ENCODE measurements at regions not wholly inside any gene's neighbourhood (a gene's known extent, or its start where the extent isn't known, plus 50 kb on each side); places are given as distances from the start of the nearest gene placed in this dataset.
"Not testable (repeated sequence)": the region's sequence is repeated elsewhere in the genome, so short reads cannot be mapped to it uniquely, and the experiment has no call there.

DNA sequence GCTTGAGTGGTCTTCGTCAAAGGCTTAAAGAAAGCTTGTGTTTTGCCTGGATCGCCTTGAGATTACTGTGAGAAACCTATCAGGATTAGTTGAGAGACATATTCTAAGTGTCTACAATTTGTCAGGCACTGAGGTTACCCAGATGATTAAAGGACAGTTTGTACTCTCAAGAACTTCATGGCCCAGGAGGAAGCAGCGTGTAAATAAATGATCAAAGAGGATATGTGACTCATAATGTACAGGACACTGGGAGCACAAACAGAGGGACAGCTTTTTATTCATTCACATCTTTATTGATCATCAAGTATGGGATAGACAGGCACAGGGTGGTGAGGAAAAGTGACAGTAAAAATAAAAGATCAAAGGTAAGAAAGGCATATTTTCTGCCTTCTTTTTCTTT lies 152.6 kb upstream of the FSHR start:
- peak; percentile 19 for DNase-seq (ENCODE audit: low spot score)

DNA sequence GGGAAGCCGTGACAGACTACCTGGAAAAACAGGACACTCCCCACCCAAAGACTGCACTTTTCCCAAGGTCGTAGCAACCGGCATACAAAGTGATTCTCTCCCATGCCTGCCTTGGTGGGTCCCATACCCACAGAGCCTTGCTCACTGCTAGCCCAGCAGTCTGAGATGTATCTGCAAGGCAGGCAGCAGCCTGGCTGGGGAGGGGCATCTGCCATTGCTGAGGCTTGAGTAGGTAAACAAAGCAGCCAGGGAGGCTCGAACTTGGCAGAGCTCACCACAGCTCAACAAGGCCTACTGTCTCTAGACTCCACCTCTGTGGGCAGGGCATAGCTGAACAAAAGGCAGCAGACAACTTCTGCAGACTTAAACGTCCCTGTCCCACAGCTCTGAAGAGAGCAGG lies 144.4 kb upstream of the FSHR start:
- not testable (repeated sequence) for DNase-seq (ENCODE audit: low spot score)

DNA sequence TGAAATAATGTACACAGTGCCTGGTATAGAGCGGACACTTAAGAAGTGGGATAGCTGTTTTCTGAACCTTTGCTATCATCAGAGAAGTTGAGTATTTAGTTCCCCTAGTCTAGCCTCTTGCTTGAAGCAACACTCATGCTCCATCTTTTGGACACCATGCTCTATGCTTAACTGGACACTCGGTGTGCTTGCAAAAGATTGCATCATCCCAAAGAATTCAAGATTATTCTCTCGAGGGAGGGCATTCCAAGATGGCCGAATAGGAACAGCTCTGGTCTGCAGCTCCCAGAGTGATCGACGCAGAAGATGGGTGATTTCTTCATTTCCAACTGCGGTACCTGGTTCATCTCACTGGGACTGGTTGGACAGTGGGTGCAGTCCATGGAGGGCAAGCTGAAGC lies 143.9 kb upstream of the FSHR start:
- DNase-seq (ENCODE audit: low spot score): no peak

DNA sequence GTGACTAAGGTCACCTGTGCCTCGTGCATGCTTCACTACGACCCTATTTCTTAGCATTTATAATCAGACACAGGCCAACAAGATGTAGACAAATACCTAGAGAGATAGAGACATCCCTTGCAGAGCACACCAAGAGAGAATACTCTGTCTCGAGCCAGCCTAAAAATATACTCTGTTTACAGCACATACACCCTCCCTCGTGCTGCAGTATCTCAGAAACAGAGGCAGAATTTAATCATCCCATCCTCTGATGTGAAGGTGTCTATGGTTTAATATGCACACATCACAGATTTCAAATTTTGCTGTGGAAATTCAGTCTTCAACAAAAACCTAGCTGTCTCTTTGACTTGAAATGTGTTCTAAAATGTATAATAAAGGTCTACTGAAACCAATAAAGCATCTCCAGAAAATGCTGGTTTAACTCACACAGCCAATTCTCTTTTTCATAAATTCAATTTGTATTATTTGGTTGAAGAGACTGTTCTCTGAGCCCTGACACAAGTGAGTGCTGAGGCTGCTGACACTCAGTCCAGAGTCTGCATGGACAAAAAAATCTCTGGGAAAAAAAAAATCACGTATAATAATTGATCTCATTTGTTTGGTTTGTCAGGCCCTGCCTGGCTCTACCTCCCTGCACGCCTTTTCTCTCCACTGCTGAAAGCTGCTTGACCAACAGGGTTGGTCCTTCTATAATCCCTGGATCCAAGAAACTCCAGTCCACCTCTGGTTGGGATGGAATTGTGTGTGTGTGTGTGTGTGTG lies 142.0 kb upstream of the FSHR start:
- no peak for DNase-seq (ENCODE audit: low spot score)

DNA sequence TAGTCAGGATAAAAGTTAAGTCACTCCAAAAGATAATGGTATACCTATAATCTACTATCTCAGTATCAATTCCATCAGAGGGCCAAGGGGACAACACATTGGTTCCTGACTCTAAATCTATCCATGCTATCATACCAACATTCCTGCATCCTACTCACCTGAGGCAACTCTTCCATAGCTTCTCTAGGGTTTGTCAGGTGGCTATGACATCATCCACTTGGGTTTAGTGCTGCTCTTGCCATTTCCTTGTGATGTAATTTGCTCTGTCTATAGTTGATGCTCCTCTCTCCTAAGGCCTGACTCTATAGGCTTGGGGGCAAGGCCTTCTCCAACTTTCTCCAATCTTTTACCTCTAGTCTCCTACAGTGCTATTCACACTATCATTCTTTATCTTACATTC lies 139.9 kb upstream of the FSHR start:
- DNase-seq (ENCODE audit: low spot score): no peak

DNA sequence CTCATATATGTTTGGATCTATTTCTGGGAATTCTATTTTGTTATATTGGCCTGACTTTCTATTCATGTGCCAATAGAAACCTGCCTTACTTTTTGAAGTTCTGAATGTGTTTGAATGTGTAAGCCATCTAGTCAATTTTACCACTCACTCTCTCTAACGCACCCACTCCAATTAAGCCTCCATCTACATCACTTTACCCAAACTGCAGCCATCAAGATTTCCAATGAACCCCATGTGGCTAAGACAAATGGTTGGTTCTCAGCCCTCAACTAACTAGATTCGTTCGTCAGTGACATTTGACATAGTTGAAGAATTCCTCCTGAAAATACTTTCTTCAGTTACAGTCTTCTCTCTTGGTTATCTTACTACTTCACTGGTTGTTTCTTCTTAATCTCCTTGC lies 137.3 kb upstream of the FSHR start:
- DNase-seq (ENCODE audit: low spot score): no peak

DNA sequence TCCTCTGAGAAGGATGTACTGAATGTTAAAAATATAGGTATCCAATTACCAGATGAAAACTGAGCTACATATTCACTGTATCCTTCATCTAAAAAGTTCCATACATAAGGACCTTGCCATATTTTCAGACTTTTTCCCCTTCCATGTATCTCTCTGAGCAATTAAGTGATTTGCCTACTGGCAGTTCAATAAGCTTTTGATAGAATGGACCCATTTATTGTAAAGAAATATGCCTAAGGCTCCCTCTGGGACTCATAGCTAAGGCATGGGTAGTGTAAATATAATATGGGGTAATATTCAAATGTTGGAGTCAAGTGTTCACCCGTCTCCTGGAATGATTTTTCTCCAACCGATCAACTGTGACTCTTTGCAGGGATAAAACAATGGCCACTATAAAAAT lies 135.4 kb upstream of the FSHR start:
- no peak for DNase-seq (ENCODE audit: low spot score)

GRCh38 chr2:49288902-49289700 lies 134.8 kb upstream of the FSHR start:
- no peak for DNase-seq (ENCODE audit: low spot score)

- no peak for DNase-seq (ENCODE audit: low spot score)
Measured at GRCh38 chr2:49288113-49288705, 133.9 kb upstream of the FSHR start.

- no peak for DNase-seq (ENCODE audit: low spot score)
Measured at GRCh38 chr2:49286726-49287125, 132.4 kb upstream of the FSHR start.

- DNase-seq (ENCODE audit: low spot score): no peak
Measured at GRCh38 chr2:49286045-49286444, 131.7 kb upstream of the FSHR start.

GRCh38 chr2:49278561-49278960 lies 124.2 kb upstream of the FSHR start:
- no peak for DNase-seq (ENCODE audit: low spot score)

GRCh38 chr2:49278141-49278540 lies 123.8 kb upstream of the FSHR start:
- no peak for DNase-seq (ENCODE audit: low spot score)

- no peak for DNase-seq (ENCODE audit: low spot score)
Measured at GRCh38 chr2:49271060-49271606, 116.8 kb upstream of the FSHR start.

DNA sequence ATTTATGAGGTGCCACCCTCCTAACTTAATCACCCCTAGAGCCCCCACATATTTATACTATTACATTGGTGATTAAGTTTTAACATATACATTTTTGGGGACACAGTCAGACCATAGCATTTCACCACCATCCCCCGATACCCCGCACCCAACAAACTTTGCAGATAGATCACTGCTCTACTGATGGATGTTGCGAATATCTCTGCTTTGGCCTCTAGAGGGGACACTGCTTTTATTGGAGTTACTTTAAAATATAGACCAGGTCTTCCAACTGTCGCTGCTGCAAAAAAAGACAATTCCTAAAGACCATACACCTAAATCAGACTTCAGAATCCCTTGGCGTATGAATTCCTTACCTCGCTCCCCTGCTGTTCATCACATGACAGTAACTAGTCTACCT lies 115.8 kb upstream of the FSHR start:
- DNase-seq (ENCODE audit: low spot score): no peak

DNA sequence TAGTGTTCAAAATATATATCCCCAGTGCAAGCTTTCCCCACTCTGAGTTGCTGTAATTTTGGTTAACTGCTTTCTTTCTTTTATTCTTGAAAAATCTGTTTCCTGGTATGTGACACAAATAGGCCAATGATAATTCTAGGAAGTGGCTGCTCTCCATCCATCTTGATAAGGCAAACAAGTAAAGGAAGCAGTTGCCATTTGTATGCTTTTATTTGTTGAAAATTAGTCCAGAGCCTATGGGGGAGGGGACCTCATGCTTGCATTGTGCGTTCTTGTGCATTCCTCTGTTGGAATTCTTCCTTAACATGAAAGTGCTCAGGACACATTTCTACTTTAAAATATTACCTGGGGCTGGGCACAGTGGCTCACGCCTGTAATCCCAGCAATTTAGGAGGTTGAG lies 111.2 kb upstream of the FSHR start:
- DNase-seq (ENCODE audit: low spot score): peak; percentile 67

DNA sequence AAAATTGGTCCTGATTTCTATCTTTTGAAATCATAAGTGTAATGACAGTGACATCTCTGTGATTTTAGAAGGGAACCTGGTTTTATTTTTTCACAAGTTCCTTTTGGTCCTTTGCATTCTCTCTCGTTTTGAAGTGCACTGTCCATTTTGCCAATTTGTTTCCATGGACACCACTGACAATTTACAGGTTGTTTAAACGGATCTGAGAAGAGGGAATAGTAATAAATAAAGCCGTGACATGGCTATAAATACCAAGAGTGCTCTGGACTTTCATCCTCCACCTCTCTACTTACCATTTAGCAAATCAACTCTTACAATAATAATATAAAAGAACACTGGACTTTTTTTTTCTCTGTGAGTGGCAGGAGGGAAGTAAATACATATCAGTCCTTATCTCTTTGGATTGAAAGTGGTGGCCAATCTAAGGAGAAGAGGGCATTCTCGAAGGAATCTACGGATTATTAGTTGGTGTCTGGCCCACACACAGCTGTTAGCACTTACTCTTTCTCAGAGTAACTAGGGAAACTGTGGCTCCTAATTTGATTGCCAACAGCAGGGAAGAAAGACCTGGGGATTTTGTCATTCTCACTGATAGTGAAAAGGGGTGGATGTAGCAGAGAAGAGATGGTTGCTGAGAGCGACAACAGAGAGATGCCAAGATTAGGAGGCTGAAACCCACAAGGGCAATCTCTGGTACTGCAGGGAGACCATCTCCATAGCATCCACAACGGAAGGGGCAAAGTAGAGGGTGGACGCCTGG lies 108.7 kb upstream of the FSHR start:
- no peak for DNase-seq (ENCODE audit: low spot score)

DNA sequence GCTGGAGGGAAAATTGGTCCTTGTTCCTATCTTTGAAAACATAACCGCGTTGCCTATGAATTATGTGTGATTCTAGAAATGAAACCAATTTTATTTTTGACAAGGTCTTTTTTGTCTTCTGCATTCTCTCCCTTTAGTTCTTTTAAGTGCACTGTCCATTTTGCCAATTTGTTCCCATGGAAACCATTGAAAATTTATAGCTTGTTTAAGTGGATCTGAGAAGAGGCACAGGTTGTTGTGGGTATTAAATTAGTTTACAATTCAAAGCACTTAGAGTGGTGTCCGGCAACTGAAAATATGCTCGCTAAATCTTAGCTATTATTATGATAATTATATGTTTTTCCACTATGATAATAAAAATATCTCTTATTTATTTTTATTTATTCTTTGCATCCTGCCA lies 107.5 kb upstream of the FSHR start:
- DNase-seq (ENCODE audit: low spot score): no peak

- DNase-seq (ENCODE audit: low spot score): no peak
Measured at GRCh38 chr2:49260979-49261538, 106.7 kb upstream of the FSHR start.

- no peak for DNase-seq (ENCODE audit: low spot score)
Measured at GRCh38 chr2:49259926-49260325, 105.6 kb upstream of the FSHR start.

- peak; percentile 32 for DNase-seq (ENCODE audit: low spot score)
Measured at GRCh38 chr2:49255409-49255971, 101.2 kb upstream of the FSHR start.

DNA sequence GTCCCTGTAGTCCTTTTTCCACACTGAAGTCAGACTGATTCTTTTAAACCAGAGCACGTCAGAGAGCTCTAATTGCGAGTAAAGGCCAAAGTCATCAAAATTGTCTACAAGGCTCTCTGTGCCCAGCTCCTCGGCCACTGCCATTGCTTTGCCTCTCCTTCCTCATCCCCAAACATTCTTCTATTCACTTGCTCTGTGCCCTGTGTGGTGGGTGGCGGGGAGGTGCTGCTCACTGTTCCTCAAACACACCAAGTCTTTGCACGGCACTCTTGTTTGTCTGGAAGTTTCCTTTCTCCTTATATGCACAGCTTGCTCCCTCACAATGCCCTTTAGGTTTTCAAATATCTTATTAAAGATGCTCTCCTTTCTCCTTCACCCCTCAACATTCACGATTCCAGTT lies 100.1 kb upstream of the FSHR start:
- no peak for DNase-seq (ENCODE audit: low spot score)
